NCI-H2196 (cell line): ENCODE measurements at regions not wholly inside any gene's neighbourhood (a gene's known extent, or its start where the extent isn't known, plus 50 kb on each side); places are given as distances from the start of the nearest gene placed in this dataset.

ENCODE experiments used
- DNase-seq: peaks from one replicate; lab custom pipeline; 2025; ENCODE audit not compliant: unreplicated experiment; lab: John Stamatoyannopoulos, UW

- no peak for DNase-seq
These were observed 289.2 kb downstream of the EFNB2 start for GRCh38 chr13:106246242-106246641.

DNA sequence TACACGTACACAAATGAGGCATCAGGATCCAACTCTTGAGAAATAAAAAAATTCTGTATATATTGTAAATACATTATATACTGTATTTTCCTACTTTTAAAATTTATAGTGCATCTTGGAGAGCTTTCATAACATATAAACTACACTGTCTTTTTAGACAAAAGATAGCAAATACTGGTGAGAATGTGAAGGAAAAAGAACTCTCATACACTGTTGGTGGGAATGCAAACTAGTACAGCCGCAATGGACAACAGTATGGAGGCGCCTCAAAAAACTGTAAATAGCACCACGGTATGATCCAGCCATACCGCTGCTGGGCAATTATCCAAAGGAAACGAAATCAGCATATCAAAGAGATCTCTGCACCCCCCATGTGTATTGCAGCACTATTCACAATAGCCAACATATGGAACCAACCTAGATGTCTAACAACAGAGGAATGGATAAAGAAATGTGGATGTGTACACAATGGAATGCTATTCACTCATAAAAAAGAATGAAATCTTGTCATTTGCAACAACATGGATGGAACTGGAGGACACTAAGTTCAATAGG, 292.4 kb downstream of the EFNB2 start:
- no peak for DNase-seq

DNA sequence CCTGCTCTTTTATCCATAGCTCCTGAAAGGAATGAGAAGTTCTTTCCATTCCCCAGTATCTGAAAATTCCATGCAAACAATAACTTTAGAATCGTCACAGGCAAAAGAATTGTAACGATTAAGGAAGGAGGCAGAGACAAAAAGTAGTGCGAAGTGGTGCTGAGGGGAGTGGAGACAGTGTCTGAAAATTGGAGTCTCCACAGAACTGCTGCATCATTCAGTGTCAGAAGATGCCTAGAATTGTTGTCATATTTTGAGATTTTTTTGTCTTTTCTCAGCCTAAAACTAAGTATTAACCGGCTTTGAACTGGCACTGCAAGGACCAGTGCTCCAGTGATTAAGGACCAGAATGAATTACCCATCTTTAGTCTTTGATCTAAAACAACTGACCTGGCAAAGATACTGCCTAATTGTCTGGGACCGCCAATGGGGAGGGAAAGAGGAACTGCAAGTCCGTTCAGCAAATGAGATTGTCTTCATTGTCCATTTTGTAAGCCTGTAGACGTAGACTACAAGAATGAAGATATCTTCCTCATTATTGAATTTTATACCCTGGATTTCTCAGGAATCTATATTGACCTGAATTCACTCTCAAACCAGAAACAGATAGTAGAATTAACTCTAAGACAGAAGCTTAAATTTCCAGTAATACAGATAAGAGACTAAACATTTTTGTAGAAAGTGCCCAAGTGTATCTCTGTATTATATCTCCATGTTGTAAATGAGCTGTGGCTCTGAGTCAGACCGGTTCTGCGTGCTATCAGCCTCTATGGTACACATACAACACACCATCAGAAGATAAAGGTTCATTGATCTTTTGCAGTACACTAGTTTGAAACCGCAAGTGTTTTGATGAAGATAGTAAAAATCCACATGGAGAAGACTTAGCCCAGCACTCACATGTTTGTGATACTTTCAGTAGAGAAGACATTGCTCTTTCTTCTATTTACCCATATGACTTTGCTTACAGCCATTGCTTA, 293.2 kb downstream of the EFNB2 start:
- DNase-seq = no peak

GRCh38 chr13:106238690-106239089, 296.8 kb downstream of the EFNB2 start:
- DNase-seq = no peak

DNA sequence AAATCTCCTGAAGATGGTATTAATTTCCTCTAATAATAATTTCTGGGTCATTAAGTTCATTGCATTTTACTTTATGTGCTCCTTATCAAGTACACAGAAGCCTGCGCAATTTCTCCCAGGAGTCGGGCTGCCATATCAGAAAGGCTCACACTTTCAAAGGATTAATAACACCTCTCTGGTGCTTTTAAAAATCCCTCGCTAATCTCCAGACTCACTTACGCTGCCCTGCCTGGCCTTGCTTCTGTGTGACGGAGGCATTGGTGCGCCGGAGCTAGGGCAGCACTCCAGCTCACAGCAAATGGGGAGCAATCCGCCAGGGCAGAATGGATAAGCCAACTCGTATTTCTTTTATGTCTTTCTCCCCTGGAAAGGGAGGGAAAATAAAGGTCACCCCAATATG, 300.8 kb downstream of the EFNB2 start:
- no peak for DNase-seq

DNA sequence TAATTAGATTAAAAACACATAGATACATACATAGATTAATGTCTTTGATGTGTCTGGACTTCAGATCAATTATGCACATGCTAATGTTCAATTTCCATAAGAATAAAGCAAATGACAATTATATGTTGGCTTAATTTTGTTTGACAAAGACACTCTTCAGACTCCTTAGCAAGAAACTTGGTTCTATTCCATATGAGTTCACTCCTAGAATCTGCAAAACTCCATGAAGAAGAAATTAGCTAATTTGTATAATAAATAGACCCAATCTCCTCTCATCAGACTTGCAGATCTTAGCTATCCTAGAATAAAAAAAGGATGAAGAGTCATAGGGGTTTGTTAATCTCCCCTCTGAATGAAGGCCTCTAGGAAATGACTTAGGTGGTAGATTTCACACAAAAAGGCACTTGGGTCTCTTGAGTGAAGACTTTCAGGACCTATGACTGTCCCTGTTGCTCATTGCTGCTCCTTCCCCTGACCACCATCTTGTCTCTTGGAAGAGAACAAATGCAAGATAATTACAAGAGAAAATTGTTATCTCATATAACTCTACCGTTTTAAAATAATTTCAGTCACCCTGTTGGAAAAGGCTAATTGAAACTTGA, 302.2 kb downstream of the EFNB2 start:
- no peak for DNase-seq

GRCh38 chr13:106232681-106233080, 302.8 kb downstream of the EFNB2 start:
- DNase-seq = no peak

GRCh38 chr13:106230450-106230849, 305.0 kb downstream of the EFNB2 start:
- no peak for DNase-seq

- no peak for DNase-seq
These were observed 310.3 kb downstream of the EFNB2 start for GRCh38 chr13:106225126-106225525.

DNA sequence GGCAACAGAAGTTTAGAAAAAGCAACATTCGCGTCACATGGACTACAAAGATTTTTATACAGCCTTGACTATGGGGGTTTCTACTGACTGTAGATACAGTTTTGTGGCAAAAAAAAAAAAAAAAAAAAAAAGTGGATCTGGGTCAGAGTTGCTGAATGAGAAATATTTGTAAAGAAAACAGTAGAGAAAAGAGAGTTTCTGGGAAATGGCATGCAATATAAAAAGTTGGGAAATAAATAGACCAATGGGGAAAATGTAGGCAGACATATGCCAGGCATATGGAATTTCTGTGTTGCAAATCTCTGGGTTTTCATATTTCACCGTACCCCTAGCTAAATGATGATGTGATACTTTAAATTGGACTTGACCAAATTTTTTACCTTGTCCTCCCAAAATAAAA, 315.3 kb downstream of the EFNB2 start:
- no peak for DNase-seq

- no peak for DNase-seq
These were observed 322.3 kb downstream of the EFNB2 start for GRCh38 chr13:106213028-106213757.

DNA sequence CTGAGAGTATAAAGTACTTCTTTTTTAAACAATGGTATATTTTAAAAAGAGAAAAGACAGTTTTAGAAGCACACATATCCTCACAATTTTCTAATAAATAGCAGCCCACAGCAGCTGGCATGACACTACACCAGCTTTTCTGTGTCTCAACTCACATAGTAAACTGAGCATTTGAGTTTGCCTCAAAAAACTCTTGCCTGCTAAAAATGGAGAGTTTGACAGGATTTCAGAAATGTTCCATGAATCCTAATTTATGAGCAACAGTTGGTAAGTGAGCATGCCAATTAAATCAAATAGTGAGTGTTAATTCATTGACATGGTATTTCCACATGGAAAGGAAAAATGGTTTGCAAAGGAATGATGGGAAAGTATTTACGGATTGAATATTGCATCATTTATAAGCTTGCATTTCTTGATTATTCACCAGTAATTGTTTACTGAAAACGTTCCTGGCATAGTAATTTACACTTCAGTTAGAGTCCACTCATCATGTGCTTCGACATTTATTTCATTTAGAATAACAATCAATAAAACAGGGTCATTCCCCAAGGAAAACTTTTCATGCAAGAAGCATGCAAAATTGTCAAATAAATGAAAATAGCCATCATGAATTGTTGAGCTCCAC, 323.0 kb downstream of the EFNB2 start:
- DNase-seq = no peak

DNA sequence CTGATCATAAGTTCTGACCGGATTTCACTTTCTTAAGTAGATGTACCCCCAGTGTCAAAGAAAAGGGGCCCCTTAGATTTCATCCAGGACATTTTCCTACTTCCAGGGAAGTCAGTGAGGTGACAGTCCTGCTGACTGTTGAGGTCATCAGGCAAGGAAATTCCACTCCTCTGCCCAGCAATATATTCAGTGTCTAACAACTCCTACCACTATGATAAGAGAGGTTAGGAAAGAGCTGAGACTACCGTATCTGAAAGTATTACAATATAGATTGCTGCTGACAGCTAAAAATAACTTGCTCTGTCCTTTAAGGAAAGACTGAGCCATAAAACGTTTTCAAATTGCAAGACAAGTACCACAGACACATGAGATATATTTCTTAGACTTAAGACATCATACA, 325.1 kb downstream of the EFNB2 start:
- DNase-seq = no peak

DNA sequence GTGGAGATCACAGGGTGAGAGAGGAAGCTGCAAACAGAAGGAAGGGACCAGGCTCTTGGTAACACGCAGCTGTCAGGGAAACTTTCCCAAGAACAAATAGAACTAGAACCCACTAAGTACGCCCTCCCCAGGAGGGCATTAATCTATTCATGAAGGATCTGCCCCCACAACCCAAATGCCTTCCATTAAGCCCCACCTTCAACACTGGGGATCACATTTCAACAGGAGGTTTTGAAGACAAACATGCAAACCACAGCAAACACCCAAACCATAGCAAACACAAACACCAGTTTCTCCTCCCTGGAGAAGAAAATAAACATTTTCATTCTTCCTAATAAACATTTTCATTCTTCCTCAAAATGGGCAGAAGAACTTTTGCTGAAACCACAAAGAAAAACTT, 329.6 kb downstream of the EFNB2 start:
- DNase-seq = no peak

DNA sequence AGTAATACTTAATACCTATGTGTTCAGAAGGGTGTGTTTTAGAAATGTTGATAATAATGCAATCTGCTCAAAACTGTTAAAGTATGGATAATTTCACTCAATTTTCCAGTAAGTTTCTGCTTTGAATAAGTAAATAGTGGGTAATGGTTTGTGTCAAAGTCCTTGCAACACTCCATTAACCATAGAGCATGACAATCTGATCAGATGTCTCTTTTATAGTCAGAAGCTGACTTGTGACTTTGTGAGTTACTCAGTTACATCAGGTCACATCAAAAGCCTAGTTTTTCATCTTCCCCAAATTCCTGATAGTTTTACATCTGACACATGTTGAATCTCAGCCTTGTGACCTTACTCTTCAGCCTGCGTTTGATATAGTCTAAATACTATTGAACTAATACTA, 338.0 kb downstream of the EFNB2 start:
- no peak for DNase-seq

DNA sequence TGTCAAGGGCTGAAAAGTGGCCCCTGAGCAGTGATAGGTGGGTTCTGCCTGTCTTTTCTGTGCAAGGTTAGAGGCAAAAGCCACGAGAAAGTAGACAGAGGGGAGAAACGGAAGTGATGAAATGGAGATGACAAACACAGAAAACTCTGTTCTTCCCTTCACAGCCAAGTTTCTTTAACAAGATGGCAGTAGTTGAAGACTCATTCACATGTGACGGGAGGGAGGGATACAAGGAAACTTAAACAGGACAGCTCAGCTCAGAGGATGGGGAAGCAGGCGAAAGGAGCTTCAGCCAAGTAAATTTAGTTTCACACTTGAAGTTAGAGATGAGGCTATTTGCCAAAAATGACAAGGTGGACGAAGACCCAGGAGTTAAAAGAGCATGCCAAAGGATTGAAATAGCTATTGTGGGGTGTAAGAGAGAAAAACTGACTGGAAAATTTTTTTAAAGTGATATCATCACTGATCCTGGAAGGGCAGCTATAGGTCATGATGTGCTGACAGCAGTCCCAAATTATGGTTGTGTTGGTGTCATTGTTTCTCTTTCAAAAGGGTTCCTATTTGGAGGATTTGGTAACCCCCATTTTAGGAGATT, 347.9 kb downstream of the EFNB2 start:
- DNase-seq = no peak

DNA sequence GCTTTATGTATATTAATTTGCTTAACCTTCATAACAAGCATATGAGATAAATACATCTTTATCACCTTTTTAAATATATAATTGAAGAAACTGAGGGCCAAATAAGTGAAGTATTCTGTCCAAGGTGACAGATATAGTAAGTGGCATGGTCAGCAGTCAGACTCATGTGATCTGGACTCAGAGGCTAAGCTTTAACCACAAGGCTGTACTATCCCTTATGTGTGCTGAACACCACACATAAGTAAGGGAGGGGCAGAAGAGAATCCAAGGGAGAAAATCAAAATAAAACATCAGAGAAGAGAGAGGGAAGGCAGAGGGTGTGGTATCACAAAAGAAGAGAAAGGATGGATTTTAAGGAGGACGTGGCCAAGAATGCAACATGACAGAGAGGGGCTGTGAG, 348.4 kb downstream of the EFNB2 start:
- DNase-seq = no peak

DNA sequence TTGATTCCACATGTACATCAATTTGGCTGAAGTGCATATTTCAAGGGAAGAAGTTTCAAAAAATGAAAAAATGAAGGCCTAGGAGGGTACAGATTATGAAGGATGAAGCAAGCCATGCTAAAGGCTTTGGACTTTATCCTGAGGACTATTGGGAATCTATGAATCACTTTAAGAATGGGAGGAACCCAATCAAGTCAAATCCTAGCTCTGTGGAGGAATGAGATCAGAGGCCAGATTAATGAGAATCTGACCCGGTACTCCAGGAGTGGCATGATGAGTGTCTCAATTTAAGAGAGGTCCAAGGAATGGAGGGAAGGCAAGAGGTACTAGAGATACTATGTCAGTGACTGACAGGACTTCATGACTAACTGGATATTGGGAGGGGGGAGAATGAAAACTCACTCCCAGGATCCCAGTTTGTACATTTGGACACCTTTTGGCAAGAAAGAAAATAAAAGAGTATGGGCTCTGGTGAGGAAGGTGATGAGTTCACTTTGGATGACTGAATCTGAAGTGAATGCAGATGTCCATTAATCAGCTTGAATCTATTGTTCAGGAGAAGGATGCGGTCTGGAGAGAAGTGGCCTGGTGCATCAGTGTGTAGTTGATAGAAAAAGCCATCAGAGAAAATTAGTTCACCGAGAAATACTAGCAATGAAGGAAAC, 349.0 kb downstream of the EFNB2 start:
- DNase-seq = no peak

GRCh38 chr13:106184790-106185189, 350.7 kb downstream of the EFNB2 start:
- no peak for DNase-seq

DNA sequence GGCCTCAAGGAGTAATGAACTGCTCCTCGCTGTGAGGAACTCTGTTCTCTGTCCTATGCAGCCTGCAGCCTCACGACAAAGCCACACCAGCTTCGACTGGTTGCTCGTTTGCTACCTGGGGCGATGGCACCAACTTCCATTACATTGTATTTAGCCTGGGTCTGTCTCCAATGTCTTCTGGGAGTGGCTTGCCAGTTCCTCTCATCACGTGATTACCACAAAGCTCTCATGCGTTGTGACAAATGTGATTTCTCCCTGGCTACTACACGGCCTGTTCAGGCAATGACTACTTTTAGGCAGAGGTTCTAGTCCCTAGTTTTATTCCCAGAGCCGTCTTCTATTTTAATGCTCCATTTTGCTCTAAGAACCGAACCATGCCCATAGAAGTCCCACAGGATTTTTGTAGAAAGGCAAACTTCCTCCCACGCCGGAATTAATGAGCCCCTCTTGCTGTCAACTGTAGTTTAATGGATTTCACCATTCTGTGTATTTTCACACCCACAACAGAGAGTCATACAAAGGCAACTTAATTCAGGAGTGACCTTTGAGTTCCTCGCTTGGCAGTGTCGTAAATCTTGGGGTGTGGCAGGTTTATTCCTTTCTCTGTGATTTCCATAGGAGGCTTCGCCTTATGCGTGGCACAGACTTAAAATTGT, 351.9 kb downstream of the EFNB2 start:
- DNase-seq = no peak
